SH-SY5Y (cell line): ENCODE measurements at regions not wholly inside any gene's neighbourhood (a gene's known extent, or its start where the extent isn't known, plus 50 kb on each side); places are given as distances from the start of the nearest gene placed in this dataset.

Experiments used
- GATA2 ChIP-seq: IDR thresholded peaks from 2 replicates; pipeline ENCODE4 v1.6.1; 2011; ENCODE audit warnings: mild to moderate bottlenecking, low read depth, low read length
- GATA3 ChIP-seq: IDR thresholded peaks from 2 replicates; pipeline ENCODE4 v1.6.1; 2011; ENCODE audit warnings: low read depth, mild to moderate bottlenecking, low read length, moderate library complexity

DNA sequence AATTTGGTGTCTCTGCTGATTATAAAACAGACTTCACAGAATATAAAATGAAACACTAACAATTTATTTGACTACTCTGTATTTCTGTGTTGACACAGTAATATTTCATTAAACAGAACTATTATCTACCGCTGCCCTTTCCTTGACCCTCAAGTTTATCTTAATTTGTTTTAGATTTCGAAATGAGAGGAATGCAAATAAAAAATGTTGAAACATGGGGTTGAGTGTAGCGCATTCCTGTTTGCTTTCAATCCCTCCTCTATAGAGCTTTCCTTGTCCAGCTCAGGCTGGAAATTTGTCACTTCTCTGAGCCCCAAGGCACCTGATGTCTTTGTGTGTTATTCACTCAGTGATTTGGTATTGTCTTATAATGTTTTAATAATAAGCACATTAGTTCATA, 550.2 kb downstream of the ZBBX start:
- TF ChIP-seq GATA2 (no peak), GATA3 (no peak)
